D721Med (cell line): ENCODE measurements at regions not wholly inside any gene's neighbourhood (a gene's known extent, or its start where the extent isn't known, plus 50 kb on each side); places are given as distances from the start of the nearest gene placed in this dataset.

Source experiments
- DNase-seq: peaks from one replicate; pipeline ENCODE4 v3.0.0; 2011; ENCODE audit warnings: low spot score; ENCODE audit not compliant: insufficient read length
- FAIRE-seq: peaks from 2 replicates; lab custom pipeline; 2011; peaks lifted over from hg19 to GRCh38; lab: Jason Lieb, UNC
- TF ChIP-seq, protein P1 (sequence below): IDR thresholded peaks from 2 replicates; pipeline ENCODE4 v1.5.1; 2012; ENCODE audit warnings: mild to moderate bottlenecking, control low read depth; ENCODE audit not compliant: insufficient read depth; ENCODE audit errors: missing control alignments

GRCh38 chr12:93242154-93242972 is 135.4 kb upstream of the NUDT4 start:
- TF ChIP-seq, protein P1, sequence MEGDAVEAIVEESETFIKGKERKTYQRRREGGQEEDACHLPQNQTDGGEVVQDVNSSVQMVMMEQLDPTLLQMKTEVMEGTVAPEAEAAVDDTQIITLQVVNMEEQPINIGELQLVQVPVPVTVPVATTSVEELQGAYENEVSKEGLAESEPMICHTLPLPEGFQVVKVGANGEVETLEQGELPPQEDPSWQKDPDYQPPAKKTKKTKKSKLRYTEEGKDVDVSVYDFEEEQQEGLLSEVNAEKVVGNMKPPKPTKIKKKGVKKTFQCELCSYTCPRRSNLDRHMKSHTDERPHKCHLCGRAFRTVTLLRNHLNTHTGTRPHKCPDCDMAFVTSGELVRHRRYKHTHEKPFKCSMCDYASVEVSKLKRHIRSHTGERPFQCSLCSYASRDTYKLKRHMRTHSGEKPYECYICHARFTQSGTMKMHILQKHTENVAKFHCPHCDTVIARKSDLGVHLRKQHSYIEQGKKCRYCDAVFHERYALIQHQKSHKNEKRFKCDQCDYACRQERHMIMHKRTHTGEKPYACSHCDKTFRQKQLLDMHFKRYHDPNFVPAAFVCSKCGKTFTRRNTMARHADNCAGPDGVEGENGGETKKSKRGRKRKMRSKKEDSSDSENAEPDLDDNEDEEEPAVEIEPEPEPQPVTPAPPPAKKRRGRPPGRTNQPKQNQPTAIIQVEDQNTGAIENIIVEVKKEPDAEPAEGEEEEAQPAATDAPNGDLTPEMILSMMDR: no peak
- DNase-seq (no peak), FAIRE-seq (no peak)

GRCh38 chr12:93243382-93243688 is 134.4 kb upstream of the NUDT4 start:
- FAIRE-seq (no peak), DNase-seq (no peak)
- TF ChIP-seq, protein P1: no peak

GRCh38 chr12:93243689-93244513 is 133.8 kb upstream of the NUDT4 start:
- DNase-seq: no peak
- FAIRE-seq: no peak
- TF ChIP-seq, protein P1: no peak

DNA sequence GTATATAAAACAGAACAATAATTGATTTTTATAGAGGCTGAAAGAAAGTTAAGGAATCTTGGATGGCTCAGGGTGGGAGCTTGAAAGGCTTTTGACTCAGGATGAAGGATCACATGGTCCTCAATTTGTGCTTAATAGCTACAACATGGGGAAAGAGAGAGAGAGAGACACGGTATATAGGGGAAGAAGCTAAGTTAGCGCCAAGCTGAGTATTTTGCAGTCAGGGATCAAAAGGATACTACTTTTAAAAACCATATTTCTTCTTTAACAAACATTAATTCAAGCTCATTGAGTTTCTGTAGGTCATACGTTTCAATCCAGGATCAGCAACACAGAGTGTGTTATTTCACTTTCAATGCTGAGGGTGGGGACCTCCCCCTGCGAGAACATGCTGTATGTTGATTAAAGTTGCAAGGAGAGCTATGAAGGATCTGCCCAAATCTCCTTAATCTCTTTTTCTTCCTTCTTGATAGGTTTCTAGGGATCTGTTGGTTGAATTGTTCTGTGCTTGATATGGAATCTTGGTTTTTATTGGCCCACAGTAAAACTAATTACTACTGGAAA is 133.1 kb upstream of the NUDT4 start:
- TF ChIP-seq, protein P1: no peak
- no peak for DNase-seq
- FAIRE-seq: no peak

DNA sequence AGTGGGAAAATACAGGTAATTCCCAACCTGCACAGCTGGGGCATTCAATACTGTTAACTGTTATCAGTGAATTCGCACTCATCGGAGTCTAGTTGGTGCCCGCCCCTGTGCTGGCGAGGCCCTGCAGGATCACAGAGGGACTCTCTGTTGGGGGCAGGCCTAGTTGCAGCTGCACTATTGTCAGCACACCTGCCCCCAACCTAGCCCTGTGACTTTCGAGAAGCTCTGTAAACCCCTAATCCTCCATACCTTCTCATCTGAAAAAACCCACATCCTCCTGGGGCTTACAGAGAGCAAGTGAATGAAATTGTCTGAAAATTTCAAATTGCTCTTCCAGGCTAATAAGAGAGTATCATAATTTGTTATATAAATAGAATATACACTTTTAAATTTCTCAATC is 132.2 kb upstream of the NUDT4 start:
- FAIRE-seq (no peak), DNase-seq (no peak)
- TF ChIP-seq, protein P1: no peak

DNA sequence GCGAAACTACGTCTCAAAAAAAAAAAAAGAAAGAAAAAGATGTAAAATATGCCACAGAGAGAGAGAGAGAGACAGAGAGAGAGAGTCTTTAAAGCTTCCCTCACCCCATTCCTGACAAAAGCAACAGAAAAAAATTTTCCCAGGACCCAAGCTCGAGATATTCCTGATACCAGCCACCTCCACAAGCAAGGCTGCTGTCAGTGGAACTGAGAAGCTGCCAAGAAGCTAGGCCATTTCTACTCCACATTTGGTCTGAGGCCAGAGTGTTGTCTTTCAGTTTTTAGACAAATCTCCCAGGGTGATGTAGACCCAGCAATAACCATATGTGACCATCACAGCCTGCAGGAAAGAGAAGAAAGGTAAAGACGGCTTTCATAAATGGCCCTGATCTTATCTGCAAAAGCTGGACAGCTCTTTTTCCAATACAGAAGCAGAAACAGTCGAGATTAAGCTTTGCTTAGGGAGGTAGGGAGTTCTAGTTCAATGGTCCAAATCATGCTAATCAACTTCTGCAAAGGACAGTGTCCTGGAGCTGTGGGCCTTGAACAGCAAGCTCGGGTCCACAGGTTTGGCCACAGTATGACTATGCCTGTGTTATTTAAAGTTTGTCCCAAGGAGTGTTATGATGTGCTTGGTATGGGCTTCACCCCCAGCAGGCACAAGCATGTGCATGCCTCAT is 130.3 kb upstream of the NUDT4 start:
- DNase-seq: no peak
- FAIRE-seq: no peak
- TF ChIP-seq, protein P1: no peak
